Naive thymus-derived CD4-positive, alpha-beta T cell (primary cell): ENCODE measurements at regions not wholly inside any gene's neighbourhood (a gene's known extent, or its start where the extent isn't known, plus 50 kb on each side); places are given as distances from the start of the nearest gene placed in this dataset.

ENCODE experiments used
- ATAC-seq: fragments of 150-1000 bp; cut with Tn5 transposase; 2 replicates; pipeline ENCODE4 v1.10.0; 2021; ENCODE audit warnings: mild to moderate bottlenecking, moderate library complexity
- CTCF ChIA-PET: fragments of 350-600 bp; sonication (Branson Sonifier 250); formaldehyde crosslinking; loops from one replicate; lab custom pipeline; 2021; ENCODE audit warnings: antibody characterized with exemption; lab: Charles Lee
- POLR2A ChIA-PET: fragments of 350-600 bp; sonication (Branson Sonifier 250); formaldehyde crosslinking; loops from one replicate; lab custom pipeline; 2021; ENCODE audit warnings: antibody characterized with exemption, inconsistent platforms; lab: Charles Lee
- DNase-seq, 9 donors: peaks; one replicate each; pipeline versions ENCODE4 v3.0.0 to v3.0.0-alpha.2; 2020 to 2022; ENCODE audit warnings: mixed read lengths in 1 of 9
- H3K27ac ChIP-seq: one replicate; pipeline ENCODE4 v1.7.0; 2013; ENCODE audit warnings: mild to moderate bottlenecking, low read depth, low read length, moderate library complexity
- H3K27me3 ChIP-seq, 2 donors: one replicate each; pipeline ENCODE4 v1.7.0; 2013; ENCODE audit warnings: low read length in 2 of 2, mild to moderate bottlenecking in 2 of 2, moderate library complexity in 2 of 2; ENCODE audit not compliant: control insufficient read depth in 2 of 2, insufficient read depth in 2 of 2
- H3K36me3 ChIP-seq, 3 experiments: 1 replicate in 2 of 3; 2 replicates in 1 of 3; pipeline ENCODE4 v1.7.0; 2013; ENCODE audit warnings: low read length in 3 of 3, mild to moderate bottlenecking in 3 of 3, moderate library complexity in 1 of 3; ENCODE audit not compliant: insufficient read depth in 3 of 3, control insufficient read depth in 2 of 3
- H3K4me1 ChIP-seq, 2 donors: one replicate each; pipeline ENCODE4 v1.7.0; 2013; ENCODE audit warnings: low read length in 2 of 2, mild to moderate bottlenecking in 2 of 2, moderate library complexity in 1 of 2; ENCODE audit not compliant: control insufficient read depth in 2 of 2, insufficient read depth in 2 of 2
- H3K4me3 ChIP-seq: 2 replicates; pipeline ENCODE4 v1.7.0; 2013; ENCODE audit warnings: mild to moderate bottlenecking, low read length
- H3K9me3 ChIP-seq, 3 experiments: 1 replicate in 2 of 3; 2 replicates in 1 of 3; pipeline ENCODE4 v1.7.0; 2013; ENCODE audit warnings: low read length in 3 of 3; ENCODE audit not compliant: control insufficient read depth in 2 of 3
- H3K27ac Mint-ChIP-seq, 9 donors: one replicate each; pipeline ENCODE4 v1.8.0; 2020 to 2022; ENCODE audit warnings: mixed read lengths in 9 of 9, mild to moderate bottlenecking in 8 of 9, moderate library complexity in 5 of 9, inconsistent platforms in 2 of 9
- H3K27me3 Mint-ChIP-seq, 5 donors: one replicate each; pipeline ENCODE4 v1.8.0; 2021 to 2022; ENCODE audit warnings: mixed read lengths in 5 of 5, mild to moderate bottlenecking in 1 of 5
- H3K36me3 Mint-ChIP-seq, 5 donors: one replicate each; pipeline ENCODE4 v1.8.0; 2020 to 2022; ENCODE audit warnings: mixed read lengths in 5 of 5, mild to moderate bottlenecking in 3 of 5, inconsistent platforms in 1 of 5
- H3K4me1 Mint-ChIP-seq, 7 donors: one replicate each; pipeline ENCODE4 v1.8.0; 2020 to 2022; ENCODE audit warnings: mixed read lengths in 7 of 7, mild to moderate bottlenecking in 3 of 7, inconsistent platforms in 1 of 7
- H3K4me3 Mint-ChIP-seq, 10 donors: one replicate each; pipeline ENCODE4 v1.8.0; 2020 to 2022; ENCODE audit warnings: mild to moderate bottlenecking in 10 of 10, mixed read lengths in 10 of 10, moderate library complexity in 6 of 10, inconsistent platforms in 2 of 10
- H3K9me3 Mint-ChIP-seq, 11 donors: one replicate each; pipeline ENCODE4 v1.8.0; 2020 to 2022; ENCODE audit warnings: mixed read lengths in 11 of 11, mild to moderate bottlenecking in 4 of 11, inconsistent platforms in 1 of 11, moderate library complexity in 1 of 11
- intact Hi-C, 2 donors: fragments of 100-400 bp; cut with micrococcal nuclease; formaldehyde crosslinking; loops; one replicate each; pipeline ENCODE4 v1.15.1; 2023

DNA sequence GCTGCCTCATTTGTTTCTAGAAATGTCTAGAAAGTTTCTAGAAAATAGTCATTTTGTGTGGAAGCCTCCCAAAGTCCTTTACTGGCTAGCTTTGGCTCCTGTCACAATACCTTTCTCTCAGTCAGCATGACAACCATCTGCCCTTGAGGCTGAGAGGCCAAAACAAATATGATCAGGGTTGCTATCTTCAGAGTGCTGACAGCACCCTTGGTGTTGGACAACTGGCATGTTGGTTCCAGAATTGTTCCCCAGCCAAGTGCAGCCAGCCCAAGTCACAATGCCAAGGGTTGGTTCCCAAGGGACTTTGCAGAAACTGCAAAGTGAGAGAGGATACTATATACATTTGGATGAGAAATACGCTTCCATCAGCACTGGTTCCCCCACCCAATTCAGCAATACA, 140.9 kb upstream of the GAS1 start:
- Histone ChIP-seq H3K9me3 (no peaks in the 10 kb centered on the region), H3K27me3 (no peaks in the 10 kb centered on the region), H3K36me3 (no peaks in the 10 kb centered on the region), H3K4me3 (no peak overlapping the region), H3K4me1 (no peaks in the 10 kb centered on the region), H3K27ac (no peak overlapping the region)
- no peaks in the 10 kb centered on the region for H3K36me3 Mint-ChIP-seq
- H3K4me1 Mint-ChIP-seq, result peaks cover 0 to 2% (median 0%) of the 10 kb centered on the region in 7 donors
- H3K27me3 Mint-ChIP-seq, result peaks cover 0 to 35% (median 11%) of the 10 kb centered on the region in 5 donors
- CTCF ChIA-PET, result no interaction called here
- ATAC-seq (no peak), DNase-seq (no peak)
- POLR2A ChIA-PET, result no interaction called here
- H3K4me3 Mint-ChIP-seq, result no peak overlapping the region
- intact Hi-C loops, result no loop called here
- H3K27ac Mint-ChIP-seq, result no peak overlapping the region
- peaks cover 0 to 5% (median 0%) of the 10 kb centered on the region in 11 donors for H3K9me3 Mint-ChIP-seq

DNA sequence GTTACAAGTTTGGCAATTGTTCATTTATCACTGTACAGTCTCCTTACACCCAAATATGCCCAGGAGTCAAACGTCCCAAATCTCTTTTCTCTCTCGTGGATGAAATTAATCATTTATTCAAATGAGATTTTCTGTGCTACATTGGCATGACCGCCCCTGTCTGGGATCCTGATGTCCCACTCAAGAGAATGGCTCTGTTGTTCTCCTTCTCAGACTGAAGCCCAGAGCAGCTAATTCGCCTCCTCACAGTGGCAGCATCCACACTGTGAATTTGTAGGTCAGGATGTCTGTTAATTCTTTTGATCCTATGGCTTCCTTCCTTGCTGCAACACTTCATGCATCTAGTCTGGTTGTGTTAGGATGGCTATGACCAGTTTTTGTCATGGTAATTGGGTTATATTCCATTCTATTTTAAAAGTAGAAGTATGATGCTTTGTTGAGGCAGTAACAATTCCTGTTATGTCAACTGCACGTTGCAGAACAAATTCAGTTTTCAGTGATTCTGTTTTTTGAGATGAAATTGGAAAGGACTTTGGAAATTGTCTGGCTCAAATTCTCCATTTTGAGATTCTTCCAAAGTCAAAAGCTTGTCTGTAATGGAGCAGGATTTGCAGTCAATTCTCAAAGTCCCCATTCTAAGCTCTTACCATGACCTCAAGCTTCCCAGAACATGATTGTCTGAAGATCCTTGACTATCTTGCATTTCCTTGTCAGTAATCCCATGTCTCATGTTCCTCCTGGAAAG, 141.5 kb upstream of the GAS1 start:
- no peaks in the 10 kb centered on the region for H3K27me3 ChIP-seq
- Mint-ChIP-seq H3K4me3 (no peak overlapping the region), H3K27me3 (peaks cover 0 to 35% (median 8%) of the 10 kb centered on the region in 5 donors), H3K4me1 (peaks cover 0 to 2% (median 0%) of the 10 kb centered on the region in 7 donors), H3K27ac (no peak overlapping the region), H3K9me3 (peaks cover 0 to 5% (median 0%) of the 10 kb centered on the region in 11 donors), H3K36me3 (no peaks in the 10 kb centered on the region)
- no peak overlapping the region for H3K27ac ChIP-seq
- intact Hi-C loops, result no loop called here
- ATAC-seq (no peak), DNase-seq (no peak)
- no peak overlapping the region for H3K4me3 ChIP-seq
- ChIA-PET POLR2A (no interaction called here), CTCF (no interaction called here)
- H3K9me3 ChIP-seq, result no peaks in the 10 kb centered on the region
- no peaks in the 10 kb centered on the region for H3K36me3 ChIP-seq
- no peaks in the 10 kb centered on the region for H3K4me1 ChIP-seq

DNA sequence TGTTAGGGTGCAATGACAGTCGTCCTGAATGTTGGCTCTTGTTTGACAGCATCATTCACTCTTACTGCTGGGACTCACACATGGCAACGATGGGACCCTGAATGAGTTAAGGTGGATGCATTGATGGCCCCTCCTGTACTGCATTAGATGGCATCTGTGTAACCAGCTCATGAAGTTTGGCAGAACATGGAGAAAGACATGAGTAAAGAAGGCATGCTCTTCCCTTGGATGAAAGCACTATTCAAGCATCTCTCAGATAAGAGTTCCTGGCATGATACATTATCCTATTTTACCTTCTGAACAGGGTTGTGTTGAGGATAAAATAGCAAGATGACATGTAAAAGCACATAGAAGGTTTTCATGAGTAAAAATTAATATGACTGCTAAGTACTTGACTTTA, 142.2 kb upstream of the GAS1 start:
- Histone ChIP-seq H3K27ac (no peak overlapping the region), H3K4me1 (no peaks in the 10 kb centered on the region), H3K9me3 (no peaks in the 10 kb centered on the region), H3K36me3 (no peaks in the 10 kb centered on the region), H3K4me3 (no peak overlapping the region), H3K27me3 (no peaks in the 10 kb centered on the region)
- ChIA-PET POLR2A (no interaction called here), CTCF (no interaction called here)
- intact Hi-C loops, result no loop called here
- Mint-ChIP-seq H3K27ac (no peak overlapping the region), H3K36me3 (no peaks in the 10 kb centered on the region), H3K27me3 (peaks cover 0 to 35% (median 8%) of the 10 kb centered on the region in 5 donors), H3K4me3 (no peak overlapping the region), H3K4me1 (peaks cover 0 to 2% (median 0%) of the 10 kb centered on the region in 7 donors), H3K9me3 (peaks cover 0 to 5% (median 0%) of the 10 kb centered on the region in 11 donors)
- no peak for ATAC-seq
- DNase-seq, result no peak

DNA sequence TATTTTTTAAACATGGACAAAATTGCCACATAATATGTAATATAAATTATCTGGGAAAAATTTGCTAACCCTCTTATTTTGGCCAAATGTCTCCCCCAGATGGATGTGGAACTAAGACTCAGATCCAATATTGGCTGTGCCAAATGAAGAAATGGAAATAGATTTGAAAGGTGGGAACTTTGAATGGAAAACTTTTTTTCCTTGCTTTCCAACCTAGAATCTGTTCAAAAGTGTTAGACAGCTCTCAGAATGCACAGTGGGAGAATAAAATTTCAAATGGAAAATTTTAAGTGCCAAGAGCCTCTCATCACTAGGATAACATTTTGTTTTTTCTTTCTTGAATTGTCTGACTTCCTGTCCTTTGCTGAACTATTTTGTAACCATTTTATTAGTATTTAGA, 142.6 kb upstream of the GAS1 start:
- no peak for ATAC-seq
- no peaks in the 10 kb centered on the region for H3K36me3 Mint-ChIP-seq
- H3K9me3 Mint-ChIP-seq, result peaks cover 0 to 5% (median 0%) of the 10 kb centered on the region in 11 donors
- Histone ChIP-seq H3K36me3 (no peaks in the 10 kb centered on the region), H3K27ac (no peak overlapping the region), H3K9me3 (no peaks in the 10 kb centered on the region), H3K27me3 (no peaks in the 10 kb centered on the region), H3K4me1 (no peaks in the 10 kb centered on the region), H3K4me3 (no peak overlapping the region)
- POLR2A ChIA-PET, result no interaction called here
- CTCF ChIA-PET, result no interaction called here
- H3K4me1 Mint-ChIP-seq, result peaks cover 0 to 2% (median 0%) of the 10 kb centered on the region in 7 donors
- no peak for DNase-seq
- intact Hi-C loops, result no loop called here
- H3K4me3 Mint-ChIP-seq, result no peak overlapping the region
- no peak overlapping the region for H3K27ac Mint-ChIP-seq
- H3K27me3 Mint-ChIP-seq, result peaks cover 0 to 31% (median 8%) of the 10 kb centered on the region in 5 donors

DNA sequence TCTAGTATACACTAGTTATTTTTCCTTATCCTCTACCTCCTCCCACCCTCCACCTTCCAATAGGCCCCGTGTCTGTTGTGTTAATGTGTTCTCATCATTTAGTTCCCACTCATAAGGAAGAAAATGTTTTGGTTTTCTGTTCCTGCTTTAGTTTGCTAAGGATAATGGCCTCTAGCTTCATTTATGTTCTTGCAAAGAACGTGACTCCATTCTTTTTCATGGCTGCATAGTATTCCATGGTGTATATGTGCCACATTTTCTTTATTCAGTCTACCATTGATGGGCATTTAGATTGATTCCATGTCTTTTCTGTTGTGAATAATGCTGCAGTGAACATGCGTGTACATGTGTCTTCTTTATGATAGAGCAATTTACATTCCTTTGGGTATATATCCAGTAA, 146.5 kb upstream of the GAS1 start:
- no peak overlapping the region for H3K4me3 Mint-ChIP-seq
- H3K4me1 Mint-ChIP-seq, result no peaks in the 10 kb centered on the region

DNA sequence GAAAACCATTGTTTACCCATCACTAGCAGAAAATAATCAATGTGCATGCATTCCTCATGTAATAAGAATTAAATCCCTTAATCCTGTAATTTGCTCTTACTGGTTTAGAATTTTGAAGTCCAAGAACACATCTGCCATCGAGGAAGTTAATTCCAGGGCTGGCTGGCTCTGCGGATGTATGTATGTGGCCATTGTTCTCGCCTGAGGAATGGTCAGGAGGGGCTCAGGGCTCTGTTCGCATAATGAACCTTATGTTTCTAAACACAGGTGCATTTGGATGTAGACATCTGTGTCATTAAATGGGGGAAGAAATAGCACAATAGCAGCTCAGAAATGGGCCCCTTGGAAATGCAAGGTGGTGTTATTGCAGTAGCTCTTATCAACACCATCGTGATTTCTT, 148.6 kb upstream of the GAS1 start:
- ChIA-PET POLR2A (no interaction called here), CTCF (no interaction called here)
- H3K4me3 Mint-ChIP-seq, result no peak overlapping the region
- H3K4me1 ChIP-seq, result no peaks in the 10 kb centered on the region
- DNase-seq (no peak), ATAC-seq (no peak)
- no peak overlapping the region for H3K27ac Mint-ChIP-seq
- H3K9me3 ChIP-seq, result no peaks in the 10 kb centered on the region
- no peaks in the 10 kb centered on the region for H3K36me3 Mint-ChIP-seq
- H3K4me1 Mint-ChIP-seq, result no peaks in the 10 kb centered on the region
- peaks cover 0 to 28% (median 14%) of the 10 kb centered on the region in 5 donors for H3K27me3 Mint-ChIP-seq
- H3K27me3 ChIP-seq, result no peaks in the 10 kb centered on the region
- no peak overlapping the region for H3K27ac ChIP-seq
- intact Hi-C loops, result no loop called here
- H3K4me3 ChIP-seq, result no peak overlapping the region
- H3K9me3 Mint-ChIP-seq, result peaks cover 0 to 5% (median 0%) of the 10 kb centered on the region in 11 donors
- no peaks in the 10 kb centered on the region for H3K36me3 ChIP-seq

More for the DNA sequence above, 146.5 kb upstream of the GAS1 start:
- no peaks in the 10 kb centered on the region for H3K36me3 Mint-ChIP-seq
- no peak overlapping the region for H3K27ac Mint-ChIP-seq
- Histone ChIP-seq H3K4me3 (no peak overlapping the region), H3K36me3 (no peaks in the 10 kb centered on the region), H3K9me3 (no peaks in the 10 kb centered on the region), H3K27ac (no peak overlapping the region), H3K4me1 (no peaks in the 10 kb centered on the region), H3K27me3 (no peaks in the 10 kb centered on the region)
- CTCF ChIA-PET, result no interaction called here
- intact Hi-C loops, result no loop called here
- peaks cover 0 to 21% (median 14%) of the 10 kb centered on the region in 5 donors for H3K27me3 Mint-ChIP-seq
- ATAC-seq, result no peak
- H3K9me3 Mint-ChIP-seq, result peaks cover 0 to 5% (median 0%) of the 10 kb centered on the region in 11 donors
- POLR2A ChIA-PET, result no interaction called here
- DNase-seq, result no peak

DNA sequence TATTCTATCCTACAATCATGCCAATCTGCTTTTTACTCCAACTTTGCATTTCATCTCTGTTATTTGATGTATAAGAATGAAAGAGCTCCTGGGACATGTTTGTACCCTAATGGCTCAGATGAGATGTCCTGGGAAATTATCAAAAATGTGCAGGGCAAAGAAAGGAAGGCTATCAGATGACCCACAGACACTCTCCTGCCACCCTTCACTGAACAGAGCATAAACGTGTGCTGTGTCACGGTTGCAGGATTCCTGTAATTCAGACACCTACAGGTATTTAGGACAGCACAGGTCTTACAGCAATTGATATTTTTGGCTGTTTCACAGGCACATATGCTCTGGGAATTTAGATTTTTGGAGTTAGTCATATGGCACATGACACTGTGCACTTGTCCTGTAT, 149.2 kb upstream of the GAS1 start:
- H3K27ac Mint-ChIP-seq, result no peak overlapping the region
- no peak for ATAC-seq
- intact Hi-C loops, result no loop called here
- H3K27me3 Mint-ChIP-seq, result peaks cover 0 to 29% (median 12%) of the 10 kb centered on the region in 5 donors
- H3K4me1 ChIP-seq, result no peaks in the 10 kb centered on the region
- no peak overlapping the region for H3K4me3 ChIP-seq
- no peaks in the 10 kb centered on the region for H3K4me1 Mint-ChIP-seq
- peaks cover 0 to 5% (median 0%) of the 10 kb centered on the region in 11 donors for H3K9me3 Mint-ChIP-seq
- no peak overlapping the region for H3K4me3 Mint-ChIP-seq
- CTCF ChIA-PET, result no interaction called here
- DNase-seq, result no peak
- H3K9me3 ChIP-seq, result no peaks in the 10 kb centered on the region
- H3K27ac ChIP-seq, result no peak overlapping the region
- no peaks in the 10 kb centered on the region for H3K36me3 Mint-ChIP-seq
- no peaks in the 10 kb centered on the region for H3K36me3 ChIP-seq
- POLR2A ChIA-PET, result no interaction called here
- H3K27me3 ChIP-seq, result no peaks in the 10 kb centered on the region
